Activated CD8-positive, alpha-beta T cell treated with anti-CD3 and anti-CD28 coated beads, Interleukin-2, amount 10 ng/mL, durations not matched to agents 7 days and 5 days (primary cell): ENCODE measurements at regions not wholly inside any gene's neighbourhood (a gene's known extent, or its start where the extent isn't known, plus 50 kb on each side); places are given as distances from the start of the nearest gene placed in this dataset.
"Not testable (repeated sequence)": the region's sequence is repeated elsewhere in the genome, so short reads cannot be mapped to it uniquely, and the experiment has no call there.

Experiments used
- ATAC-seq: fragments of 150-1000 bp; cut with Tn5 transposase; one replicate; pipeline ENCODE4 v1.10.0; 2021; ENCODE audit warnings: moderate library complexity
- CTCF ChIA-PET: fragments of 350-600 bp; sonication (Branson Sonifier 250); formaldehyde crosslinking; loops from one replicate; lab custom pipeline; 2021; ENCODE audit warnings: antibody characterized with exemption; lab: Charles Lee
- POLR2A ChIA-PET: fragments of 350-600 bp; sonication (Branson Sonifier 250); formaldehyde crosslinking; loops from one replicate; lab custom pipeline; 2021; ENCODE audit warnings: antibody characterized with exemption; lab: Charles Lee
- DNase-seq: peaks from one replicate; pipeline ENCODE4 v3.0.0-alpha.2; 2020
- H3K27ac Mint-ChIP-seq: one replicate; pipeline ENCODE4 v1.8.0; 2021; ENCODE audit warnings: mild to moderate bottlenecking, mixed read lengths
- H3K27me3 Mint-ChIP-seq: one replicate; pipeline ENCODE4 v1.8.0; 2021; ENCODE audit warnings: low read depth, mixed read lengths
- H3K36me3 Mint-ChIP-seq: one replicate; pipeline ENCODE4 v1.8.0; 2021; ENCODE audit warnings: low read depth, mixed read lengths
- H3K4me1 Mint-ChIP-seq: one replicate; pipeline ENCODE4 v1.8.0; 2021; ENCODE audit warnings: low read depth, mixed read lengths
- H3K4me3 Mint-ChIP-seq: one replicate; pipeline ENCODE4 v1.8.0; 2021; ENCODE audit warnings: mild to moderate bottlenecking, mixed read lengths
- H3K9me3 Mint-ChIP-seq: one replicate; pipeline ENCODE4 v1.8.0; 2022; ENCODE audit warnings: mixed read lengths; ENCODE audit not compliant: insufficient read depth

DNA sequence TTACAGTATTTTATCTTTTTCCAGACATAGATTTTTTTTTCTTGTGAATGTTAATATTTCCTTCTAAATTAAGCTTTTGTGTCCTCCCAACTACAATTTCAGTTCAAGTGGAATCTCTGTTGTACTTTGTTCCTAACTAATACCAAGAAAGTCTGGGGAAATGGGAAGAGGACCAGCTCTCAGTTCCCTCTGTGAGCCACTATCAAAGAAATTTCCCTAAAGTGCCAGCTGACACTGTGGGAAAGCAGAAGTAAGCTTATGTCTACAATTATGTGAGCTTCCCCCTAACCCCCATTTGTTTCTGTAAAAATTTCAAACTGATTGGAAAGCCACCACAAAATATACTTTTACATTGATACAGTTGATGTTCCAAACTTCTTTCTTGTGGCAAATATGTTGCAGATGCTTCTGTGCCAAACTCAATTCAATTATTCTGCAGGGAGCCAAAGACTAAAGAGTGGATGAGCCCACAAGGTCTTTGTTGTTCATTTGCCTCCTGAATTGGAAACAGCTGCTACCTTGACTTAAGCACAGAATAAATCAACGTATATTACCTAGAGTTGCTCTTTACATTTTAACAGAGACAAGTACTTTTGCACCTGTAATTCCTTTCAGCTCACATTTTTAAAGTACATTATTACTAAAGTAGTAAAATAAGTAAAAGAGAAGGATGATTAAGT is 306.6 kb downstream of the PTH2R start:
- Mint-ChIP-seq H3K9me3 (peaks cover 5% of the 10 kb centered on the region), H3K4me1 (no peaks in the 10 kb centered on the region), H3K4me3 (no peak overlapping the region), H3K27ac (no peak overlapping the region), H3K36me3 (no peaks in the 10 kb centered on the region), H3K27me3 (no peaks in the 10 kb centered on the region)
- no peak for DNase-seq
- CTCF ChIA-PET: no interaction called here
- POLR2A ChIA-PET: no interaction called here
- ATAC-seq: no peak

GRCh38 chr2:208718828-208719227 is 312.2 kb downstream of the PTH2R start:
- H3K9me3 Mint-ChIP-seq: peaks cover 5% of the 10 kb centered on the region
- POLR2A ChIA-PET: no interaction called here
- H3K27ac Mint-ChIP-seq: no peak overlapping the region
- ATAC-seq: no peak
- CTCF ChIA-PET: no interaction called here
- no peak for DNase-seq
- no peaks in the 10 kb centered on the region for H3K27me3 Mint-ChIP-seq
- no peaks in the 10 kb centered on the region for H3K4me1 Mint-ChIP-seq
- no peak overlapping the region for H3K4me3 Mint-ChIP-seq
- H3K36me3 Mint-ChIP-seq: no peaks in the 10 kb centered on the region

GRCh38 chr2:208722731-208723130 is 316.1 kb downstream of the PTH2R start:
- H3K4me1 Mint-ChIP-seq: no peaks in the 10 kb centered on the region
- POLR2A ChIA-PET: no interaction called here
- CTCF ChIA-PET: no interaction called here
- H3K27ac Mint-ChIP-seq: no peak overlapping the region
- ATAC-seq: no peak
- no peaks in the 10 kb centered on the region for H3K36me3 Mint-ChIP-seq
- DNase-seq: no peak
- H3K27me3 Mint-ChIP-seq: no peaks in the 10 kb centered on the region
- H3K9me3 Mint-ChIP-seq: no peaks in the 10 kb centered on the region
- no peak overlapping the region for H3K4me3 Mint-ChIP-seq

GRCh38 chr2:208725280-208725679 is 318.7 kb downstream of the PTH2R start:
- CTCF ChIA-PET: no interaction called here
- POLR2A ChIA-PET: no interaction called here
- ATAC-seq: no peak
- no peak overlapping the region for H3K27ac Mint-ChIP-seq
- no peaks in the 10 kb centered on the region for H3K4me1 Mint-ChIP-seq
- no peaks in the 10 kb centered on the region for H3K9me3 Mint-ChIP-seq
- no peaks in the 10 kb centered on the region for H3K36me3 Mint-ChIP-seq
- no peaks in the 10 kb centered on the region for H3K27me3 Mint-ChIP-seq
- no peak for DNase-seq
- no peak overlapping the region for H3K4me3 Mint-ChIP-seq

- Mint-ChIP-seq H3K4me3 (no peak overlapping the region), H3K9me3 (no peaks in the 10 kb centered on the region), H3K27ac (no peak overlapping the region), H3K27me3 (no peaks in the 10 kb centered on the region), H3K36me3 (no peaks in the 10 kb centered on the region), H3K4me1 (no peaks in the 10 kb centered on the region)
- ATAC-seq: no peak
- POLR2A ChIA-PET: no interaction called here
- CTCF ChIA-PET: no interaction called here
- no peak for DNase-seq
These were observed 319.6 kb downstream of the PTH2R start for GRCh38 chr2:208726242-208726641.

DNA sequence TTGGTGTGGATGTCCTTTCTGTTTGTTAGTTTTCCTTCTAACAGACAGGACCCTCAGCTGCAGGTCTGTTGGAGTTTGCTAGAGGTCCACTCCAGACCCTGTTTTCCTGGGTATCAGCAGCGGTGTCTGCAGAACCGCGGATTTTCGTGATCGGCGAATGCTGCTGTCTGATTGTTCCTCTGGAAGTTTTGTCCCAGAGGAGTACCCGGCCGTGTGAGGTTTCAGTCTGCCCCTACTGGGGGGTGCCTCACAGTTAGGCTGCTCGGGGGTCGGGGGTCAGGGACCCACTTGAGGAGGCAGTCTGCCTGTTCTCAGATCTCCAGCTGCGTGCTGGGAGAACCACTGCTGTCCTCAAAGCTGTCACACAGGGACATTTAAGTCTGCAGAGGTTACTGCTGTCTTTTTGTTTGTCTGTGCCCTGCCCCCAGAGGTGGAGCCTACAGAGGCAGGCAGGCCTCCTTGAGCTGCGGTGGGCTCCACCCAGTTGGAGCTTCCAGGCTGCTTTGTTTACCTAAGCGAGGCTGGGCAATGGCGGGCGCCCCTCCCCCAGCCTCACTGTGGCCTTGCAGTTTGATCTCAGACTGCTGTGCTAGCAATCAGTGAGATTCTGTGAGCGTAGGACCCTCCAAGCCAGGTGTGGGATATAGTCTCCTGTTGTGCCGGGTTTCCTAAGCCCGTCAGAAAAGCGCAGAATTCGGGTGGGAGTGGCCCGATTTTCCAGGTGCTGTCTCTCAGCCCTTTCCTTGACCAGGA is 345.2 kb downstream of the PTH2R start:
- H3K27me3 Mint-ChIP-seq, DNase-seq, H3K27ac Mint-ChIP-seq, H3K4me3 Mint-ChIP-seq, POLR2A ChIA-PET, CTCF ChIA-PET, ATAC-seq, H3K36me3 Mint-ChIP-seq, H3K4me1 Mint-ChIP-seq: not testable (repeated sequence)
- H3K9me3 Mint-ChIP-seq: peaks cover 20% of the 10 kb centered on the region

DNA sequence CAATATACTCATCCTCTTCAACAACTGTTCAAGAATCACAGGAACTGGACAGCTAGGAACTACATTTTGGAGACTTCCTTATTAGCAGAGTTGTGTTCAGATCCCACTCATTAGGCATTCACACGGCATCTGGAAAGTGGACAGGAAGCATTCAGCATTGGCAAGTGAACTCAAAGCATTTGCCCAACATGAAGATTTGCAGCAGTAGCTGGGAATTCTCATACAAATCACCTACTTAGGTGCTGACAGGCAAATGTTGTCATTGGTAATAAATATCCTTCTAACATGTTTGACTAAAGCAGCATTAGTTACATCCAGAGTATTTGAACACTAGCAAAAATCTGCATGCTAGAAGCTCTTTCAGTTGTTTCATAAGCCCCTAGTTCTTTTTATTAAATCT is 350.8 kb downstream of the PTH2R start:
- Mint-ChIP-seq H3K27ac (no peak overlapping the region), H3K36me3 (no peaks in the 10 kb centered on the region), H3K4me3 (no peak overlapping the region), H3K27me3 (no peaks in the 10 kb centered on the region), H3K4me1 (no peaks in the 10 kb centered on the region), H3K9me3 (peaks cover 16% of the 10 kb centered on the region)
- POLR2A ChIA-PET: no interaction called here
- ATAC-seq (no peak), DNase-seq (no peak)
- CTCF ChIA-PET: no interaction called here

- H3K27ac Mint-ChIP-seq, CTCF ChIA-PET, H3K4me3 Mint-ChIP-seq, H3K36me3 Mint-ChIP-seq, H3K4me1 Mint-ChIP-seq, DNase-seq, ATAC-seq, POLR2A ChIA-PET, H3K27me3 Mint-ChIP-seq: not testable (repeated sequence)
- H3K9me3 Mint-ChIP-seq: peaks cover 10% of the 10 kb centered on the region
These were observed 366.5 kb downstream of the PTH2R start for GRCh38 chr2:208773074-208773473.

- Mint-ChIP-seq H3K36me3 (no peaks in the 10 kb centered on the region), H3K4me3 (no peak overlapping the region)
- POLR2A ChIA-PET: no interaction called here
These were observed 374.6 kb downstream of the PTH2R start for GRCh38 chr2:208781166-208781565.

DNA sequence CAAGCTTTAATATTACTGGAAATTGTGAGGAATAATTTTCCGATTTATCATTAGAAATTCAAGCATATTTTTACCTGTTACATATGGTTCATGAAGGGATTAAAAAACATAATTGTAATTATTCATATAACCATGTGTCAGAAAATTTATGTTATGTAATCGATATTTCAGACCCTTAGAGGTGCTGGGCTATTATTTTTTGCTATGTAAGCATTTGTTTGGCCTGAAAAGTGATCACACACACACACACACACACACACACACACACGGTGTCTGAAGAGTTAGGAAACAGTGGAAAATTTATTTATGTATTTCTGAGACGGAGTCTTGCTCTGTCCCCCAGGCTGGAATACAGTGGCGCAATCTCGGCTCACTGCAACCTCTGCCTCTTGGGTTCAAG is 375.5 kb downstream of the PTH2R start:
- Mint-ChIP-seq H3K4me3 (no peak overlapping the region), H3K27me3 (no peaks in the 10 kb centered on the region), H3K4me1 (no peaks in the 10 kb centered on the region), H3K27ac (no peak overlapping the region), H3K36me3 (no peaks in the 10 kb centered on the region), H3K9me3 (peaks cover 18% of the 10 kb centered on the region)
- POLR2A ChIA-PET: no interaction called here
- no peak for DNase-seq
- no peak for ATAC-seq
- CTCF ChIA-PET: no interaction called here

More at GRCh38 chr2:208781166-208781565, 374.6 kb downstream of the PTH2R start:
- Mint-ChIP-seq H3K4me1 (no peaks in the 10 kb centered on the region), H3K9me3 (peaks cover 18% of the 10 kb centered on the region), H3K27ac (no peak overlapping the region), H3K27me3 (no peaks in the 10 kb centered on the region)
- ATAC-seq (no peak), DNase-seq (no peak)
- CTCF ChIA-PET: no interaction called here

- Mint-ChIP-seq H3K4me3 (no peak overlapping the region), H3K4me1 (no peaks in the 10 kb centered on the region), H3K9me3 (peaks cover 13% of the 10 kb centered on the region), H3K27me3 (no peaks in the 10 kb centered on the region), H3K27ac (no peak overlapping the region), H3K36me3 (no peaks in the 10 kb centered on the region)
- ChIA-PET CTCF (no interaction called here), POLR2A (no interaction called here)
- no peak for DNase-seq
- no peak for ATAC-seq
These were observed 376.6 kb downstream of the PTH2R start for GRCh38 chr2:208783184-208783583.

GRCh38 chr2:208784774-208785173 is 378.2 kb downstream of the PTH2R start:
- H3K27me3 Mint-ChIP-seq, H3K36me3 Mint-ChIP-seq, H3K4me3 Mint-ChIP-seq, DNase-seq, H3K4me1 Mint-ChIP-seq, POLR2A ChIA-PET, CTCF ChIA-PET, H3K9me3 Mint-ChIP-seq, ATAC-seq, H3K27ac Mint-ChIP-seq: not testable (repeated sequence)
